ENCODE measurements at regions not wholly inside any gene's neighbourhood (a gene's known extent, or its start where the extent isn't known, plus 50 kb on each side); places are given as distances from the start of the nearest gene placed in this dataset.

DNA sequence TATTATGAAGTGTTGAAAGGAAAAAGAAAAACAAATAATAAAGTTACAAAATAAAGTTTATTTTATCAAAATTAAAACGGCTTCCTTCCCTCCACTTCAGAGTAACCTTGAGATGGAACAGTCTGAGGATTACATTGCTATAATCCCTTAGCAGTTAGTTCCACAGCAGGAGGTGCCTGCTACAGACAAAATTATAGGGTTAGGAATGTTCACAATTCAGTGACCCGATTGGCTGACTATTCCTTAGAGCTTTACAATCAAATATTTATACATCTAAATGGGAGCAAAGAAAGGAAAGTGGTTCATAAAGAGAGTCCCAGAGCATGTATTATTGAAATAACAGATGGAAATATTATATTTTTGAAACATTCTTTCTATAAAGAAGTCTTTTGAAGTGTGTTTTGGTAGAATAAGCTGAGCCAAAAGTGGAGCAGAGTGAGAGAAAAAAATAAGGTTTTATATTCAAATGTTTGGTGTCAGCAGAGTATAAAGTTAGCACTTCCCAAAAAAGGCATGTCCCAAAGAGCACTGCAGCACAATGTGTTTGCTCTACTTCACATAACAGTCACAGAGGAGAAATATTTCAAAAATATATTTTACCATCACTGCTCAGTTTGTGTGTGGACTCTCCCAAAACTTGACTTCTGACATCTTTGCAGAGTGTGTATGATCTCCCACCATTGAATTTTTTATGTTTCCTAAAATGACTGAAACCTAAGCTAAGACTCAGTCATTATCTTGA lies 71.4 kb upstream of the GORAB start:
- no peak overlapping the region for H3K4me3 ChIP-seq (ENCODE audit: low read depth, poor library complexity, severe bottlenecking)
- intact Hi-C loops (cut with DNase I; ENCODE audit: low total_unique reads), result no loop called here
- TF ChIP-seq POLR2A (IDR thresholded peaks at IDR 0.05), result no peak
- TF ChIP-seq, protein P1, sequence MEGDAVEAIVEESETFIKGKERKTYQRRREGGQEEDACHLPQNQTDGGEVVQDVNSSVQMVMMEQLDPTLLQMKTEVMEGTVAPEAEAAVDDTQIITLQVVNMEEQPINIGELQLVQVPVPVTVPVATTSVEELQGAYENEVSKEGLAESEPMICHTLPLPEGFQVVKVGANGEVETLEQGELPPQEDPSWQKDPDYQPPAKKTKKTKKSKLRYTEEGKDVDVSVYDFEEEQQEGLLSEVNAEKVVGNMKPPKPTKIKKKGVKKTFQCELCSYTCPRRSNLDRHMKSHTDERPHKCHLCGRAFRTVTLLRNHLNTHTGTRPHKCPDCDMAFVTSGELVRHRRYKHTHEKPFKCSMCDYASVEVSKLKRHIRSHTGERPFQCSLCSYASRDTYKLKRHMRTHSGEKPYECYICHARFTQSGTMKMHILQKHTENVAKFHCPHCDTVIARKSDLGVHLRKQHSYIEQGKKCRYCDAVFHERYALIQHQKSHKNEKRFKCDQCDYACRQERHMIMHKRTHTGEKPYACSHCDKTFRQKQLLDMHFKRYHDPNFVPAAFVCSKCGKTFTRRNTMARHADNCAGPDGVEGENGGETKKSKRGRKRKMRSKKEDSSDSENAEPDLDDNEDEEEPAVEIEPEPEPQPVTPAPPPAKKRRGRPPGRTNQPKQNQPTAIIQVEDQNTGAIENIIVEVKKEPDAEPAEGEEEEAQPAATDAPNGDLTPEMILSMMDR (IDR thresholded peaks at IDR 0.05), result no peak
- DNase-seq (ENCODE audit: low spot score in 2 of 2), result no peak
- 63 to 66% methylated on average over 2 of the region's 2 CpGs for WGBS, 2 donors

GRCh38 chr1:170461291-170461747 lies 70.6 kb upstream of the GORAB start:
- no peak for TF ChIP-seq POLR2A (IDR thresholded peaks at IDR 0.05)
- TF ChIP-seq, protein P1 (IDR thresholded peaks at IDR 0.05), result no peak
- no peak overlapping the region for H3K4me3 ChIP-seq (ENCODE audit: low read depth, poor library complexity, severe bottlenecking)
- 61 to 64% methylated on average over 1 of the region's 1 CpG for WGBS, 2 donors
- intact Hi-C loops (cut with DNase I; ENCODE audit: low total_unique reads), result no loop called here
- no peak for DNase-seq (ENCODE audit: low spot score in 2 of 2)

GRCh38 chr1:170461762-170462384 lies 70.1 kb upstream of the GORAB start:
- WGBS, 2 donors, result 74 to 81% methylated on average over 4 of the region's 4 CpGs
- no peak for DNase-seq (ENCODE audit: low spot score in 2 of 2)
- intact Hi-C loops (cut with DNase I; ENCODE audit: low total_unique reads), result no loop called here
- no peak overlapping the region for H3K4me3 ChIP-seq (ENCODE audit: low read depth, poor library complexity, severe bottlenecking)
- TF ChIP-seq POLR2A (IDR thresholded peaks at IDR 0.05), result no peak
- TF ChIP-seq, protein P1 (IDR thresholded peaks at IDR 0.05), result no peak

DNA sequence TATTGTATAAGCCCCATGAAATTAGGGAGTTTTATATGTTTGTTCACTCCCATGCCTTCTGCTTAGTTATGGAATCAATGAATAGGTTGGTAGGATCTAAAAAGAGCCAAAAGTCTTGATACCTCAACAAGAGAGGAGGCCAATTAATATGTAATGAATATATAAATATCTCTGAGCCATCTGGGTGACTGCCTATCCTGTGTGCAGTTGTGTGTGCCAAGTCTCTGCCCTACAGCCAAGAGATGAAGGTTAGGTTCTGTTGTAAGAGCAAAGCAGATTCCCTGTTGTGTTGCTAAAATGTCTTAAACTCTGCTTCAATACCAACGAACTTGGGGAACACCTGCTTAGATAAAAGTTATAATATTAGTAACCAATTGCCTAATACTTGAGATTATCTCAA lies 61.8 kb upstream of the GORAB start:
- TF ChIP-seq, protein P1 (IDR thresholded peaks at IDR 0.05), result no peak
- no peak for TF ChIP-seq POLR2A (IDR thresholded peaks at IDR 0.05)
- intact Hi-C loops (cut with DNase I; ENCODE audit: low total_unique reads), result no loop called here
- no peak for DNase-seq (ENCODE audit: low spot score in 2 of 2)
- 45 to 50% methylated on average over 1 of the region's 1 CpG for WGBS, 2 donors
- no peak overlapping the region for H3K4me3 ChIP-seq (ENCODE audit: low read depth, poor library complexity, severe bottlenecking)

DNA sequence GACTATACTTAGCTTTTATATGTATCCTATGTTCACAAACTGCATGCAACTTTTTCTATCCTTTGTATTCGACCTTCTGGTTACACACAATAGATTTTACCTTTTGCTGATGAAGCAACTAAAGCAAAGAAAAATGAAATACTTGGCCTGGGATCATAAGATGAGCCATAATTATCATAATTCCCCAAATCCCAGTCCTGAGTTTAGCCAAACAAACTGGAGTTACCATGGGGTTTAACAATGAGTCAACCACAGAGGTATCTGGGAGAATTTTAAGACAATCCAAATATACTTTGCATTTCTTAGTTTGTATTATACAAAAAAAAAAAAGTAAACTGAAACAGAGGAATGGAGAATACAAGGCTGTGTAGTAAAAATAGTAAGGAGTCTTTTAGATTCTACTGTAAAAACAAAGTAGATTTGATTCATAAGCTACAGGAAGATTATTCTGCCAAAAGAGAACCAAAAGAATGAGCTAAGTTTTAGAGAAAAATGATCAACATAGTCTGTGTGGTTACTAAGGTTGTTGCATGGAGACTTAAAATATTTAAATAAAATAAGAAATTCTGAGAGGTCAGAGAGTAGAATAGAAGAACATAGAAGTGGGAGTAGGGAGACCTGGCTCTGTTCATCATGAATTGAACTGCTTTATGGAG lies 60.4 kb upstream of the GORAB start:
- WGBS, 2 donors, result 33 to 36% methylated on average over 1 of the region's 1 CpG
- no peak for DNase-seq (ENCODE audit: low spot score in 2 of 2)
- H3K4me3 ChIP-seq (ENCODE audit: low read depth, poor library complexity, severe bottlenecking), result no peak overlapping the region
- intact Hi-C loops (cut with DNase I; ENCODE audit: low total_unique reads), result no loop called here
- TF ChIP-seq, protein P1 (IDR thresholded peaks at IDR 0.05), result no peak
- TF ChIP-seq POLR2A (IDR thresholded peaks at IDR 0.05), result no peak

Data from lower leg skin (tissue), 4 donors.